ENCODE measurements at regions not wholly inside any gene's neighbourhood (a gene's known extent, or its start where the extent isn't known, plus 50 kb on each side); places are given as distances from the start of the nearest gene placed in this dataset.

GRCh38 chr1:36639461-36639860 is 156.7 kb upstream of the CSF3R start:
- no peak for DNase-seq

GRCh38 chr1:36638268-36638667 is 155.6 kb upstream of the CSF3R start:
- DNase-seq = no peak

- DNase-seq = no peak
Observed at GRCh38 chr1:36636206-36636605, 153.5 kb upstream of the CSF3R start.

- DNase-seq = no peak
Observed at GRCh38 chr1:36635284-36635683, 152.6 kb upstream of the CSF3R start.

- no peak for DNase-seq
Observed at GRCh38 chr1:36628804-36629203, 146.1 kb upstream of the CSF3R start.

- no peak for DNase-seq
Observed at GRCh38 chr1:36626435-36626834, 143.7 kb upstream of the CSF3R start.

- no peak for DNase-seq
Observed at GRCh38 chr1:36625935-36626310, 143.2 kb upstream of the CSF3R start.

GRCh38 chr1:36625253-36625934 is 142.7 kb upstream of the CSF3R start:
- DNase-seq = no peak

GRCh38 chr1:36624466-36624865 is 141.8 kb upstream of the CSF3R start:
- no peak for DNase-seq

- DNase-seq = no peak
Observed at GRCh38 chr1:36622741-36623648, 140.3 kb upstream of the CSF3R start.

GRCh38 chr1:36621531-36621930 is 138.8 kb upstream of the CSF3R start:
- DNase-seq = no peak

GRCh38 chr1:36620142-36620541 is 137.4 kb upstream of the CSF3R start:
- no peak for DNase-seq

GRCh38 chr1:36614991-36615390 is 132.3 kb upstream of the CSF3R start:
- no peak for DNase-seq

- no peak for DNase-seq
Observed at GRCh38 chr1:36614571-36614970, 131.9 kb upstream of the CSF3R start.

GRCh38 chr1:36613721-36614120 is 131.0 kb upstream of the CSF3R start:
- no peak for DNase-seq

GRCh38 chr1:36612881-36613280 is 130.2 kb upstream of the CSF3R start:
- DNase-seq = no peak

- no peak for DNase-seq
Observed at GRCh38 chr1:36612121-36612520, 129.4 kb upstream of the CSF3R start.

GRCh38 chr1:36609241-36610027 is 126.7 kb upstream of the CSF3R start:
- DNase-seq = peak; percentile 13 to 28

- no peak for DNase-seq
Observed at GRCh38 chr1:36608272-36608671, 125.6 kb upstream of the CSF3R start.

GRCh38 chr1:36607263-36607651 is 124.5 kb upstream of the CSF3R start:
- DNase-seq = no peak

- DNase-seq = no peak
Observed at GRCh38 chr1:36606641-36607262, 124.0 kb upstream of the CSF3R start.

- DNase-seq = no peak
Observed at GRCh38 chr1:36605942-36606640, 123.4 kb upstream of the CSF3R start.
